Type B pancreatic cell (in vitro differentiated cells): ENCODE measurements at regions not wholly inside any gene's neighbourhood (a gene's known extent, or its start where the extent isn't known, plus 50 kb on each side); places are given as distances from the start of the nearest gene placed in this dataset.

Experiments
- DNase-seq: peaks from one replicate; pipeline ENCODE4 v3.0.0; 2021; ENCODE audit warnings: mixed read lengths; ENCODE audit not compliant: unreplicated experiment; ENCODE audit errors: extremely low spot score
- H3K27ac Mint-ChIP-seq: 2 replicates; pipeline ENCODE4 v1.8.0; 2021; ENCODE audit warnings: mild to moderate bottlenecking, mixed read lengths
- H3K27me3 Mint-ChIP-seq: 2 replicates; pipeline ENCODE4 v1.8.0; 2021; ENCODE audit warnings: mixed read lengths
- H3K36me3 Mint-ChIP-seq: 2 replicates; pipeline ENCODE4 v1.8.0; 2021; ENCODE audit warnings: mixed read lengths
- H3K4me1 Mint-ChIP-seq: one replicate; pipeline ENCODE4 v1.8.0; 2021; ENCODE audit warnings: mixed read lengths; ENCODE audit not compliant: unreplicated experiment
- H3K4me3 Mint-ChIP-seq: 2 replicates; pipeline ENCODE4 v1.8.0; 2021; ENCODE audit warnings: mild to moderate bottlenecking, mixed read lengths
- H3K9me3 Mint-ChIP-seq: 2 replicates; pipeline ENCODE4 v1.8.0; 2021; ENCODE audit warnings: mixed read lengths
- TF ChIP-seq, protein P1 (sequence below): fragments of 200-600 bp; sonication (generic); conservative IDR thresholded peaks from 2 replicates; pipeline ENCODE4 v1.5.0; 2021; ENCODE audit warnings: antibody characterized with exemption, mild to moderate bottlenecking

DNA sequence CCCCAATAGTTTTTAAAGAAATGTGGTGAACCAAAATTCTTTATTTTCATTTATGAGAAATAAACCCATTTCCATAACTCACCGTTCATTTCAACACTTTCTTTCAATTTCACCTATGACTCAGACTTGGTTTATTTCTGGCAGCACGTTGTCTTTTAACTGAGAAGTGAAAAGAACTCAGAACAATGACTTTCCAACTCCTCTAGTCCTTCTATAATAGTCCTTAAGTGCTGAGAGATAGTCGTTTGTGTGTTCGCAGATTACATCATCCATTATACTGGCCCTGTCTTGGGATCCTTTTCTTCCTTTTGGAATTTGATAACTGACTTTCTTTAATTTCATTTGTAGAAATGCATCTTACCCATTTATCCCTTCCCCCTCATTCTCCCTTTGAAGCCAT, 113.6 kb downstream of the GLUD2 start:
- Mint-ChIP-seq H3K4me3 (no peak overlapping the region), H3K27ac (no peak overlapping the region), H3K36me3 (no peaks in the 10 kb centered on the region), H3K4me1 (no peaks in the 10 kb centered on the region), H3K9me3 (no peaks in the 10 kb centered on the region), H3K27me3 (no peaks in the 10 kb centered on the region)
- TF ChIP-seq, protein P1, sequence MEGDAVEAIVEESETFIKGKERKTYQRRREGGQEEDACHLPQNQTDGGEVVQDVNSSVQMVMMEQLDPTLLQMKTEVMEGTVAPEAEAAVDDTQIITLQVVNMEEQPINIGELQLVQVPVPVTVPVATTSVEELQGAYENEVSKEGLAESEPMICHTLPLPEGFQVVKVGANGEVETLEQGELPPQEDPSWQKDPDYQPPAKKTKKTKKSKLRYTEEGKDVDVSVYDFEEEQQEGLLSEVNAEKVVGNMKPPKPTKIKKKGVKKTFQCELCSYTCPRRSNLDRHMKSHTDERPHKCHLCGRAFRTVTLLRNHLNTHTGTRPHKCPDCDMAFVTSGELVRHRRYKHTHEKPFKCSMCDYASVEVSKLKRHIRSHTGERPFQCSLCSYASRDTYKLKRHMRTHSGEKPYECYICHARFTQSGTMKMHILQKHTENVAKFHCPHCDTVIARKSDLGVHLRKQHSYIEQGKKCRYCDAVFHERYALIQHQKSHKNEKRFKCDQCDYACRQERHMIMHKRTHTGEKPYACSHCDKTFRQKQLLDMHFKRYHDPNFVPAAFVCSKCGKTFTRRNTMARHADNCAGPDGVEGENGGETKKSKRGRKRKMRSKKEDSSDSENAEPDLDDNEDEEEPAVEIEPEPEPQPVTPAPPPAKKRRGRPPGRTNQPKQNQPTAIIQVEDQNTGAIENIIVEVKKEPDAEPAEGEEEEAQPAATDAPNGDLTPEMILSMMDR: no peak
- no peak for DNase-seq

DNA sequence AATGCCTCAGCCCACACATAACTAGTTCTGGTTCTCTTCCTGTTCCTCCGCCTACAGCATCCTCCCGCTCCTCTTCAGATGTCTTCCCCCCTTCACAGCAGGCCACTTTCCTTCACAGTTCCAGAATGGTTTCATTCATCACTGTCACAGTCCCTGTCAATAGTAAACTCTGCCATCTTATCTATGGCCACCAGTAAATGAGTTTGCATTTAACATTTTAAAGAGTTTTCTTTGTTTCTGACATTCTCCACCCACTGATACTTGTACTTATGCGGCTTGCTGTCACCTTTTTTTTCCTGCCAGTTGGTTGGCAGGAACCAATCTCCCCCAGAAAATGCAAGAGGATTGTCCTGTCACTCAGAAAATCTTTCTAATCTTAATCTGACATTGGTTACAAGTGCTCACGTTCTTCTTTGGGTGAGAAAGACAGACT, 114.1 kb downstream of the GLUD2 start:
- no peaks in the 10 kb centered on the region for H3K9me3 Mint-ChIP-seq
- H3K4me1 Mint-ChIP-seq: no peaks in the 10 kb centered on the region
- DNase-seq: no peak
- no peak overlapping the region for H3K4me3 Mint-ChIP-seq
- TF ChIP-seq, protein P1: no peak
- no peaks in the 10 kb centered on the region for H3K27me3 Mint-ChIP-seq
- no peak overlapping the region for H3K27ac Mint-ChIP-seq
- H3K36me3 Mint-ChIP-seq: no peaks in the 10 kb centered on the region

DNA sequence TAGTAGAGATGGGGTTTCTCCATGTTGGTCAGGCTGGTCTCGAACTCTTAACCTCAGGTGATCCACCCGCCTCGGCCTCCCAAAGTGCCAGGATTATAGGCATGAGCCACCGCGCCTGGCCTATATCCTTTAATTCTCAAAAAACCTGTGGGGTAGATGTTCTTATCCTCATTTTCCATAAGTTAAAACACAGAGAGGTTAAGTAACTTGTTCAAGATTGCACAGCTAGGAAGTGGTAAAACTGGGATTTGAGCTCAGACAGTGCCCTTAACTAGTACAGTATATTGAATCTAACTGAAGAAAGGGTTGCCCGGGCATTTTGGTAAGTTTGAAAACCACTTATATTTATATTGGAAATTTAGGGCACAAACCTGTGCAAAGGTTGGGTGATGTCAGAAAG, 116.0 kb downstream of the GLUD2 start:
- no peaks in the 10 kb centered on the region for H3K4me1 Mint-ChIP-seq
- no peak overlapping the region for H3K4me3 Mint-ChIP-seq
- TF ChIP-seq, protein P1: no peak
- no peak for DNase-seq
- H3K9me3 Mint-ChIP-seq: no peaks in the 10 kb centered on the region
- no peaks in the 10 kb centered on the region for H3K36me3 Mint-ChIP-seq
- no peaks in the 10 kb centered on the region for H3K27me3 Mint-ChIP-seq
- no peak overlapping the region for H3K27ac Mint-ChIP-seq

DNA sequence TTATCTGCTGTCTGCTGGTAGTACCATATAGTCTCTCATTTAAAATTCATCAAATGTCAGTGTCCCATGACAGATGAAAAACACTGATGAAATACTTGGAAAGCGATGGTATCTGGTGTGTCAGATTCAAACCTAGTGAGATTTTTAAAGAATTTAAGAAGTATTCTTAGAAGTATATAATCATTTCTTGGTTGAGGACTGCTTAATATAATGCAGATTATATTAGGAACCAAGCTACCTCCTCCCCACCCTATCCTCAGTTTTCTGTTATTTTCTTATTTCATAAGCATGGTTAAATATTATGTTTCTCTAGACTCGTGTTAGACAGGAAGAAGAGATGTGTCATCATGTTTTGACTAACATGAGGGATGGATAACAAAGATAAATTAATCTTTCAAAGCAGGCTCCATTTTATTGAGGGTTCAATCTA, 118.5 kb downstream of the GLUD2 start:
- TF ChIP-seq, protein P1: no peak
- H3K36me3 Mint-ChIP-seq: no peaks in the 10 kb centered on the region
- no peak for DNase-seq
- no peaks in the 10 kb centered on the region for H3K4me1 Mint-ChIP-seq
- H3K27me3 Mint-ChIP-seq: no peaks in the 10 kb centered on the region
- H3K27ac Mint-ChIP-seq: no peak overlapping the region
- H3K4me3 Mint-ChIP-seq: no peak overlapping the region
- H3K9me3 Mint-ChIP-seq: no peaks in the 10 kb centered on the region

DNA sequence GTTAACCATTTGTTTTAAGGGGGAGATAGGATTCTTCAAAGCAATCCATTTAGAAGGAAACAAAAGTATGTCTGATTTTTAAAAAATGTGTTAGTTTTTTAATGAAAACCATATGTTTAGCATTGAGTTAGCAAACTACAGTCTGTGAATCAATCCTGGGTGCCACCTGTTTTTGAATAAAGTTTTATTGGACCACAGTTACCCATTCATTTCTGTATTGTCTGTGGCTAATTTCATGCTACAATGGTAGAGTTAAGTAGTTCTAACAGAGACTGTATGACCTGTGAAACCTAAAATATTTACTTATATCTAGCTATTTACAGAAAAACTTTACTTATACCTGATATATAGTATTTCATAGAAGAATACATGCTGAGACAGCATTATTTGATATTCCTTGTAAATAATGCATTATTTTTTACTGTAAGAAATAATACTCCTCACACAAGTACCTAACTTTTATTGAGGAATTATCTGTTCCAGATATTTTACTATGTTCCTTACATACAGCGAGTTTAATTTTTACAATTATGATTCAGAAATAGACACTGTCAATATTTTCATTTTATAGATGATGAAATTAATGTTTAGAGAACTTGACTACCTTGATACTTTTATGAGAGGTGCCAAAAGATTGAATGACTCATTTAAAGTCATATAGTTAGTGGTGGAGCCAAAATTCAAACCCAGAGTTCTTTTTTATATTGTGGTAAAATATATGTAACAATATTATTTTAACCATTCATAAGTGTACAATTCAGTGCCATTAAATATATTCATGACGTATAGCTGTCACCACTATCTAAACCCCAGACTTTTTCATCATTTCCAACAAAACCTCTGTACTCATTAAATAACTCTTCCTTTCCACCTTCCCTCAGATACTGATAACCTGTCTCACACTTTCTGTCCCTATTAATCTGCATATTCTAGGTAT, 122.0 kb downstream of the GLUD2 start:
- DNase-seq: no peak
- no peaks in the 10 kb centered on the region for H3K27me3 Mint-ChIP-seq
- H3K4me3 Mint-ChIP-seq: no peak overlapping the region
- H3K36me3 Mint-ChIP-seq: no peaks in the 10 kb centered on the region
- H3K27ac Mint-ChIP-seq: no peak overlapping the region
- H3K9me3 Mint-ChIP-seq: peaks cover 5% of the 10 kb centered on the region
- TF ChIP-seq, protein P1: no peak
- H3K4me1 Mint-ChIP-seq: no peaks in the 10 kb centered on the region
